GM19035 (cell line): ENCODE measurements at regions not wholly inside any gene's neighbourhood (a gene's known extent, or its start where the extent isn't known, plus 50 kb on each side); places are given as distances from the start of the nearest gene placed in this dataset.
"Not testable (repeated sequence)": the region's sequence is repeated elsewhere in the genome, so short reads cannot be mapped to it uniquely, and the experiment has no call there.

Experiments
- ATAC-seq: cut with Tn5 transposase; IDR thresholded peaks from one replicate; pipeline ENCODE4 v1.9.1; 2021; ENCODE audit not compliant: unreplicated experiment

DNA sequence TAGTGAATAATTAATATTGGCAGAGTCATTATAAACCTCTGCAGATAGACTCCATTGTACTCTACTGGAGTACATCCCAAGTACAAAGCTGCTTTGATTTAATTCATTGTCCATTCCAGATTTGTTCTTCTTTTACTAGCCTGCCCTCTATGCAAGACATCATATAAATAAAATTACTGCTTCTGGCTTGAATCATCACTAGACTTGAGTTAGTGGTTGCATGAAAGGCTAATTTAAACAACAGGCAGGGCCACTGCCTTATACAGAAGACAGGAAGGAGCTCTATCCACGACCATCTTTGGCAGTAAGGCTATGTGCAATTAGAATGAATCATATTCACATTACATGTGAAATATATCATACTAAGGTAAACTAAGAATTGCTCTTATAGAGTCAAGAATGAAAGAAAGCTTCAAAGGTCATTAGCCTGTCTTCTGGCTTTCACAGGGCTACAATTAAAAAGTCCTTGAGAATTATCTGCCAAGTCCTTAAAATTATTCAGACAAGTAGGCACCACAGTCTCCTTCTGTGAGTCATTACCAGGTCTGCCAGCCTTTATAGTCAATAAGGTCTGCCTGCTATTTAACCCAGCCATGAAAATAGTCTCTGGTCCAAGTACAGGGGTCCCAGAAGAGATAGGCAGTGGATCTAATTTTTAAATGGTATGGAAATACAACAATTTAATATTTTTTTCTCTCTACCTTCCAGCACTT lies 631.8 kb downstream of the TMTC2 start:
- ATAC-seq = no peak

DNA sequence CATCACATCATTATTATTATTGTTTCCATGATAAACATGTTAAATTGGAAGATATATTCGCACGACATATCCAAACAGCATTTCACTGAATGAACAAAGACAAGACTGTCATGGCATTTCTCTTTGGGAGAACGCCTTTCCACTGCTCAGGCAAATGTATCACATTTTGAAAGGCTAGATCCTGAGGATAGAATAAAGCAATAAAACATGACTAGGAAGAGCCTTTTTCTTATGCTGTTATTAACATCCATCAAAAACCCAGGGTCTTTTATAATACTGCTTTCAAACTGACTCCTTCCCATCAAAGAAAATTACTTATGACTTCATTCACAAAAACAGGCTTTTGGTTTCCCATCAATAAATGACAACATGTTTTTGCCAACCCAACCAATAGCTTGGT lies 630.9 kb downstream of the TMTC2 start:
- no peak for ATAC-seq

GRCh38 chr12:83313827-83314226 lies 627.1 kb downstream of the TMTC2 start:
- no peak for ATAC-seq

GRCh38 chr12:83313322-83313721 lies 626.6 kb downstream of the TMTC2 start:
- ATAC-seq = no peak

DNA sequence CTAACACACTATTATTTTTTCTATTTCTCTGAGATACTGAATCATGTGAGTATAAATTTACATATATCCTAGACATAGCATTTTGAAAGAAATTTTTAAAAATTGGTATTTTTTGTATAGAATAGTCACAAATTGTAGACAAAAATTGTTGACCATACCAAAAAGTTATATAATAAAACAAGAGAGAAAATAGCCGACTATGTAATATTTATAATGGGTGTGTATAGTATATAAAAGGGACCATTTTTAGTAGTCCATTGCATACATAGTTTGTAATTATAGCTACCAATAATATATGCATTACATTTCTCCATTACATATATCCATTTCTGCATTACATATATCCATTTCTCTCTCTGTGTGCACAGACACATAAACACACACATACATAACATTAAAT lies 590.2 kb downstream of the TMTC2 start:
- ATAC-seq = no peak

DNA sequence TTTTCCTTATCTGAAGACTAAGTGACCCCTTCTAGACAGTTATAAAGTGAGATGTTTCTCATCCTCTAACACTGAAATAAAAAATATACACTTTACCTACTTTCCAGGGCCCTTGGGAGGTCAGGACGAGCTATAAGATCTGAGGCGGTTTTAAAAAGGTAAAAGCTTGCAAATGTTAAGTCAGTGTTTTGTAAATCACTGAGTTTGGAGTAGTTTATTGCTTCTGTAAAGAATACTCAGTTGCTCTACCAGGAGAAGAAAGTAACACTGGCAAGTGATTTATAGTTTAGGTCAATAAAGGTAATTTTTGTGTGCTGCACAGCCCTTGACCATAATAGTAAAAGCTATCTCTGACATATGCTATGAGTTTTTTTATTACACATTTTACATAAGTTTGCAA lies 584.5 kb downstream of the TMTC2 start:
- no peak for ATAC-seq

- ATAC-seq = no peak
Observed at GRCh38 chr12:83265808-83266207, 579.1 kb downstream of the TMTC2 start.

- ATAC-seq = no peak
Observed at GRCh38 chr12:83261998-83262397, 575.3 kb downstream of the TMTC2 start.

GRCh38 chr12:83260126-83260525 lies 573.4 kb downstream of the TMTC2 start:
- not testable (repeated sequence) for ATAC-seq

GRCh38 chr12:83257726-83258125 lies 571.0 kb downstream of the TMTC2 start:
- ATAC-seq = no peak

GRCh38 chr12:83256562-83256961 lies 569.9 kb downstream of the TMTC2 start:
- ATAC-seq = no peak

- ATAC-seq = no peak
Observed at GRCh38 chr12:83250866-83251265, 564.2 kb downstream of the TMTC2 start.

- ATAC-seq = no peak
Observed at GRCh38 chr12:83245156-83245555, 558.5 kb downstream of the TMTC2 start.

DNA sequence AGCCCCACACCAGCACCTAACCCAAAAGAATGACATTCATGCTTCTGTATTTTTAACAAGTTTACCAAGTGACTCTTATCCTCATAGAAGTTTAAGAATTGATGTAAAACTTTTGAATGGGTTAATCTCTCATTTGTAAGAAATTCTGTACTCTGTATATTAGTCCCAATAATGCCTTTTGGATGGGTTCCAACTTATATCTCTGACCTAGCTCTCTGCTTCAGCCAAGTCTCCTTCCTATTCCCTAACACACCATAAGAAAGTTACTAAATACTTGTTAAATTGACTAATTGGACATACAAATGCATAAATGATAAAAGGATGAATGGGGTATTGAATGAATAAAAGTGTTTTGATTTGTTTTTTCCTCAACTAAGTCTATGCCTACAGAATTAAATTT lies 557.3 kb downstream of the TMTC2 start:
- ATAC-seq = no peak

DNA sequence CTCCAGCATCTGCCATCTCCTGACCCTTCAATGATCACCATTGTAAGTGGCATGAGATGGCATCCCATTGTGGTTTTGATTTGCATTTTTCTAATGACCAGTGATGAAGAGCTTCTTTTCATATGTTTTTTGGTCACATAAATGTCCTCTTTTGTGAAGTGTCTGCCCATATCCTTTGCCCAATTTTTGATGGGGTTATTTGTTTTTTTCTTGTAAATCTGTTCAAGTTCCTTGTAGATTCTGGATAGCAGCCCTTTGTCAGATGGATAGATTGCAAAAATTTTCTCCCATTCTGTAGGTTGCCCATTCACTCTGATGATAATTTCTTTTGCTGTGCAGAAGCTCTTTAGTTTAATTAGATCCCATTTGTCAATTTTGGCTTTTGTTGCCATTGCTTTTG lies 547.3 kb downstream of the TMTC2 start:
- not testable (repeated sequence) for ATAC-seq

DNA sequence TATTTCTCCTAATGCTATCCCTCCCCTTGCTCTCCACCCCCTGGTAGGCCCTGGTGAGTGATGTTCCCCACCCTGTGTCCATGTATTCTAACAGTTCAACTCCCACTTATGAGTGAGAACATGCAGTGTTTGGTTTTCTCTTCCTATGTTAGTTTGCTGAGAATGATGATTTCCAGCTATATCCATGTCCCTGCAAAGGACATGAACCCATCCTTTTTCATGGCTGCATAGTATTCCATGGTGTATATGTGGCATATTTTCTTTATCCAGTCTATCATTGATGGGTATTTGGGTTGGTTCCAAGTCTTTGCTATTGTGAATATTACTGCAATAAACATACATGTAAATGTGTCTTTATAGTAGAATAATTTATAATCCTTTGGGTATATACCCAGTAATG lies 540.3 kb downstream of the TMTC2 start:
- not testable (repeated sequence) for ATAC-seq

- ATAC-seq = no peak
Observed at GRCh38 chr12:83225806-83226205, 539.1 kb downstream of the TMTC2 start.

GRCh38 chr12:83224012-83224411 lies 537.3 kb downstream of the TMTC2 start:
- no peak for ATAC-seq

- ATAC-seq = no peak
Observed at GRCh38 chr12:83220774-83221173, 534.1 kb downstream of the TMTC2 start.

DNA sequence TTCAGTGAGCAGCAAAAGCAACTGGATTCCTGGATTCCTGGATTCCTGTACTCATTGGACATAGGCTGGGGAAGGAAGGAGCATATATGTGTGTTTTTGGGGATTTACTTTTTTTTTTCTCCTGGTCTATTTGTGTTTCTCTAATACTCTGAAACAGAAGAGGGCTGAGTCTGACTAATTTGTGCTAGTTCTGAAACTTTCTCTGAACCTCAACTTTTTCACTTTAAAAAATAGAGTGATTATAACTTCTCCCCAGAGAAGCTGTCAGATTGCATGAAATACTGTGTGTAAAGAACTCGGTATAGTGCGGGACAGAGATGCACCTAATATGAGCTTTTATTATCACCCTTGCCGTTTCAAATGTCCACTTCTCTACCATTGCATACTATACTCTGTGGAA lies 529.5 kb downstream of the TMTC2 start:
- ATAC-seq = no peak

GRCh38 chr12:83214185-83214584 lies 527.5 kb downstream of the TMTC2 start:
- no peak for ATAC-seq

DNA sequence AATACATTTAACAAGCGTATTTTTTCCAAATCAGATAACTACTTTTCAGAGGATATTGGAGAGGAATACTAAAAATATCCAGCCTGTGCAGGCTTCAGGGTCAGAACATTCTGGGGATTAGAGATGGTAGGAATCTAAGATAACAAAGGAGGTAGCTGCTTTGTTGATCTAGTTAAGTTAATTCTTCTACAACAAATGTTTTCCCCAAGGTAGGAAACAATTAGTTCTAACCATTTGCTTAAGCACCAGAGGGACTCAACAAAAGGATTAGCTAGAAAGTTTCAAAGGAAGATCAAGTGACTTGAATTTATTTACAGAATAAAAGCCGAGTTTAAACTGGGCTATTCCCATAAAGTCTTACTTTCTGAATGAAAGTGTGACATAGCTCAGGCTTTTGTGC lies 524.2 kb downstream of the TMTC2 start:
- ATAC-seq = no peak

DNA sequence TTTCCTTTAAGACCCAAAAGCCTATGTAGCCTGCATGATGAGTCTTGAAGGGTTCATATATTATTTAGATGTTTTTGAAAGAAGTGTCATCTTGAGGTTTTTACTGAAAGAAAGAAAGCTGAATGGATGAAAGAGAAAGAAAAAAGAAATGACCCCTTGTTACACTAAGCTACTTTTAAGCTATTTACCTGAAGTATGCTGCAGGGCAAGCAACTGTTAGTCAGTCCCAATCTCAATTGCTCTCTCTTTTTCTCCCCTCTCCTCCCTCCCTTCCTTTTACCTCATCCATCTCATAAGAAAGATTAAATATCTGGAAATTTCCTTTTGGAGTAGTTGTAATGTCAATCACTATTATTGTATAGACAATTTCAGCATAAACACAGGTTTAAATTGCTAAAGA lies 512.4 kb downstream of the TMTC2 start:
- no peak for ATAC-seq
